ENCODE measurements at regions not wholly inside any gene's neighbourhood (a gene's known extent, or its start where the extent isn't known, plus 50 kb on each side); places are given as distances from the start of the nearest gene placed in this dataset.

DNA sequence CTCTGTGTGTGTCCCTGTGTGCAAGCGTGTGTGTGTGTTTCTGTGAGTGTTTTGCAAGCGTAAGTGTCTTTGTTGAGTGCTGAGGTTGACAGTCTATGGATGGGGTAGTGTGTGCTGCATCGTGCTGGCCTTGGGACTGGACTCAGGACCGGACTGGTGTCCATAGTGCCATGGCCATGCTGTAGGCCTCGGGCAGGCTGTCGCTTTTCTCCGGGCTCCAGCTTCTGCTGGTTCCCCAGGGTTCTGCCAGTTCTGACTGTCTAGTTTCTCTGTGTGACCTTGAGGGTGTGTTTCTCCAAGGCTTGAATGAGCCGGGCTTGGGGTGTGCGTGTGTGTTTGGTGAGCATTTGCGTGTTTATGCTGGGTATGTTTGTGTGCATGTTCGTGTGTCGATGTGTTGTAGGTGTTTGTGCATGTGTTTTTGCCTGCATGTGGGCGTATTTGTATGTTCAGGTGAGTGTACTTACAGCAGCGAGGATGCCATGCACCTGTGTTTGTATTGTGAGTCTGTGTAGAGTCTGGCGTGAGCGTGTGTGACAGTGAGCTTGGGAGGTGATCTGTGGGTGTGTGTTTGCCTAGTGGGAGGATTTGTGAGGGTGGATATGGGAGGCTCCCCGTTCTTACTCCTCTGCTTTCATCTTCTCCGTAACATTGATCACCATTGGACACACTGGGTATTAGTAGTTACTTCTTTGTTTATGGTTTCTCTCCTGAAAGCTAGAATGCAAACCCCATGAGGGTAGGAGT, 51.7 kb upstream of the POU3F1 start:
- TF ChIP-seq POLR2A (IDR thresholded peaks at IDR 0.05; ENCODE audit: low read depth, low read length) (no peak), MYC (IDR thresholded peaks at IDR 0.05; ENCODE audit: low read depth, low read length) (no peak)
- TF ChIP-seq, protein P1, sequence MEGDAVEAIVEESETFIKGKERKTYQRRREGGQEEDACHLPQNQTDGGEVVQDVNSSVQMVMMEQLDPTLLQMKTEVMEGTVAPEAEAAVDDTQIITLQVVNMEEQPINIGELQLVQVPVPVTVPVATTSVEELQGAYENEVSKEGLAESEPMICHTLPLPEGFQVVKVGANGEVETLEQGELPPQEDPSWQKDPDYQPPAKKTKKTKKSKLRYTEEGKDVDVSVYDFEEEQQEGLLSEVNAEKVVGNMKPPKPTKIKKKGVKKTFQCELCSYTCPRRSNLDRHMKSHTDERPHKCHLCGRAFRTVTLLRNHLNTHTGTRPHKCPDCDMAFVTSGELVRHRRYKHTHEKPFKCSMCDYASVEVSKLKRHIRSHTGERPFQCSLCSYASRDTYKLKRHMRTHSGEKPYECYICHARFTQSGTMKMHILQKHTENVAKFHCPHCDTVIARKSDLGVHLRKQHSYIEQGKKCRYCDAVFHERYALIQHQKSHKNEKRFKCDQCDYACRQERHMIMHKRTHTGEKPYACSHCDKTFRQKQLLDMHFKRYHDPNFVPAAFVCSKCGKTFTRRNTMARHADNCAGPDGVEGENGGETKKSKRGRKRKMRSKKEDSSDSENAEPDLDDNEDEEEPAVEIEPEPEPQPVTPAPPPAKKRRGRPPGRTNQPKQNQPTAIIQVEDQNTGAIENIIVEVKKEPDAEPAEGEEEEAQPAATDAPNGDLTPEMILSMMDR (IDR thresholded peaks at IDR 0.05; ENCODE audit: extremely low read depth in 1 of 2, insufficient read depth in 1 of 2, low read depth in 1 of 2, low read length in 2 of 2) = no peak
